C4-2B (cell line): ENCODE measurements at regions not wholly inside any gene's neighbourhood (a gene's known extent, or its start where the extent isn't known, plus 50 kb on each side); places are given as distances from the start of the nearest gene placed in this dataset.

ENCODE experiments used
- CTCF ChIP-seq: fragments of 450-650 bp; conservative IDR thresholded peaks from 2 replicates; pipeline ENCODE4 v1.5.1; 2017; ENCODE audit warnings: mild to moderate bottlenecking
- ZFX ChIP-seq: fragments of 450-650 bp; IDR thresholded peaks from 2 replicates; pipeline ENCODE4 v1.6.1; 2017

GRCh38 chr1:42000766-42001165 lies 82.0 kb upstream of the HIVEP3 start:
- no peak for TF ChIP-seq CTCF
- TF ChIP-seq ZFX = no peak
